WERI-Rb-1 (cell line): ENCODE measurements at regions not wholly inside any gene's neighbourhood (a gene's known extent, or its start where the extent isn't known, plus 50 kb on each side); places are given as distances from the start of the nearest gene placed in this dataset.

Experiments used
- DNase-seq: peaks from one replicate; pipeline ENCODE4 v3.0.0-alpha.2; 2020
- H3K27ac ChIP-seq: fragments of 250-450 bp; sonication (Bioruptor Pico); 2 replicates; pipeline ENCODE4 v1.5.1; 2020; ENCODE audit warnings: mild to moderate bottlenecking, moderate library complexity
- H3K27me3 ChIP-seq: fragments of 250-450 bp; sonication (Bioruptor Pico); 2 replicates; pipeline ENCODE4 v1.5.1; 2021; ENCODE audit warnings: mild to moderate bottlenecking, low read depth, moderate library complexity; ENCODE audit not compliant: insufficient read depth, severe bottlenecking
- H3K36me3 ChIP-seq: fragments of 250-450 bp; sonication (Bioruptor Pico); 2 replicates; pipeline ENCODE4 v1.5.1; 2020; ENCODE audit warnings: mild to moderate bottlenecking, moderate library complexity
- H3K4me3 ChIP-seq: 2 replicates; pipeline ENCODE4 v1.5.1; 2011; ENCODE audit warnings: low read depth, mild to moderate bottlenecking, control low read depth, low read length
- H3K9me3 ChIP-seq: fragments of 250-450 bp; sonication (Bioruptor Pico); 2 replicates; pipeline ENCODE4 v1.5.1; 2021; ENCODE audit warnings: mild to moderate bottlenecking, moderate library complexity; ENCODE audit not compliant: severe bottlenecking
- CTCF ChIP-seq: IDR thresholded peaks from 2 replicates; pipeline ENCODE4 v1.5.1; 2011; ENCODE audit warnings: low read depth, mild to moderate bottlenecking, control low read depth, inconsistent platforms, low read length

GRCh38 chr9:673966-674526 lies 167.5 kb upstream of the DMRT1 start:
- no peak for TF ChIP-seq CTCF
- H3K27me3 ChIP-seq, result no peaks in the 10 kb centered on the region
- DNase-seq, result no peak
- H3K4me3 ChIP-seq, result no peak overlapping the region
- no peak overlapping the region for H3K27ac ChIP-seq
- H3K9me3 ChIP-seq, result no peaks in the 10 kb centered on the region
- peaks cover 2% of the 10 kb centered on the region for H3K36me3 ChIP-seq

GRCh38 chr9:675697-676370 lies 165.7 kb upstream of the DMRT1 start:
- no peaks in the 10 kb centered on the region for H3K9me3 ChIP-seq
- DNase-seq, result no peak
- H3K36me3 ChIP-seq, result peaks cover 3% of the 10 kb centered on the region
- no peaks in the 10 kb centered on the region for H3K27me3 ChIP-seq
- no peak for TF ChIP-seq CTCF
- H3K27ac ChIP-seq, result no peak overlapping the region
- no peak overlapping the region for H3K4me3 ChIP-seq

- Histone ChIP-seq H3K9me3 (no peaks in the 10 kb centered on the region), H3K36me3 (peaks cover 3% of the 10 kb centered on the region), H3K27me3 (no peaks in the 10 kb centered on the region), H3K4me3 (no peak overlapping the region), H3K27ac (no peak overlapping the region)
- no peak for TF ChIP-seq CTCF
- DNase-seq, result no peak
Measured at GRCh38 chr9:676780-677438, 164.6 kb upstream of the DMRT1 start.

- Histone ChIP-seq H3K4me3 (no peak overlapping the region), H3K27ac (no peak overlapping the region), H3K36me3 (peaks cover 3% of the 10 kb centered on the region), H3K27me3 (no peaks in the 10 kb centered on the region), H3K9me3 (no peaks in the 10 kb centered on the region)
- DNase-seq, result no peak
- no peak for TF ChIP-seq CTCF
Measured at GRCh38 chr9:677461-678097, 163.9 kb upstream of the DMRT1 start.

- H3K27me3 ChIP-seq, result no peaks in the 10 kb centered on the region
- no peaks in the 10 kb centered on the region for H3K9me3 ChIP-seq
- H3K27ac ChIP-seq, result no peak overlapping the region
- peaks cover 3% of the 10 kb centered on the region for H3K36me3 ChIP-seq
- TF ChIP-seq CTCF, result no peak
- DNase-seq, result no peak
- H3K4me3 ChIP-seq, result no peak overlapping the region
Measured at GRCh38 chr9:678897-679296, 162.6 kb upstream of the DMRT1 start.
